GM19023 (cell line): ENCODE measurements at regions not wholly inside any gene's neighbourhood (a gene's known extent, or its start where the extent isn't known, plus 50 kb on each side); places are given as distances from the start of the nearest gene placed in this dataset.

Experiments
- ATAC-seq: cut with Tn5 transposase; IDR thresholded peaks from one replicate; pipeline ENCODE4 v1.9.1; 2021; ENCODE audit warnings: mild to moderate bottlenecking, moderate library complexity; ENCODE audit not compliant: unreplicated experiment

DNA sequence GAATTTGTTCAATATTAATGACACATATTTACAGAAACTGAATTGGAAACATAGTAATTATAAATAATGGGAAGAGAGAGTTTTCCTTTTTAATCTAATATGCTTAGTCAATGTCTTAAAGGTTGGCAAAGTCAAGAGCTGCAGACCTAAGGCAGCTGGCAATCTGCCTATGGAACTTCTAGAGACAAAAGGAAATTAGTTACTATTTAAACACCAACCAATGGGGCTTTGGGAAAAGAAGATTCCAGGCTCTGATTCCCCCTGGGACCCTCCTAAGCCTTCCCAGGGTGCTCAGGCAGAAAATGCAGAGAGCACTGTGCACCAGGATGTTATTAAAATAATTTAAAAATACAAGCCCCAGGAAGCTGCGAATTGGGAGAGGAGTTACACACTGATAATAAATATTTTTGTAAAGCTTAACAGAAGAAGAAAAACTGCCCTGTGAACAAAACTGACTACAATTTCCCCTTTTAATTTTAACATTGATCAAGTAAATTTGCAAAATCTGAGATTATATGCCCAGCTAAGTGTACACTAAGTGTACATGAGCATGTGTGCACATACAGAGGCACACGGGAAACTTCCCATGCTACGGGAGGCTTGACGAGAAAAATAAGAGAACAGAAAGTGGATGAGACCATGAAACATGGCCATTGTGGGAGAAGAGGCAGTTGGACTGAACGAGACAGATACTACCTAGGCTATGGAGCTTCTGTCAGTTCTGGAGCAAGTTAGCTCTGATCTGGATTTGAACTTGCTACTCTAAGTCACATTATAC, 77.4 kb upstream of the ADAMTS16 start:
- ATAC-seq = no peak

DNA sequence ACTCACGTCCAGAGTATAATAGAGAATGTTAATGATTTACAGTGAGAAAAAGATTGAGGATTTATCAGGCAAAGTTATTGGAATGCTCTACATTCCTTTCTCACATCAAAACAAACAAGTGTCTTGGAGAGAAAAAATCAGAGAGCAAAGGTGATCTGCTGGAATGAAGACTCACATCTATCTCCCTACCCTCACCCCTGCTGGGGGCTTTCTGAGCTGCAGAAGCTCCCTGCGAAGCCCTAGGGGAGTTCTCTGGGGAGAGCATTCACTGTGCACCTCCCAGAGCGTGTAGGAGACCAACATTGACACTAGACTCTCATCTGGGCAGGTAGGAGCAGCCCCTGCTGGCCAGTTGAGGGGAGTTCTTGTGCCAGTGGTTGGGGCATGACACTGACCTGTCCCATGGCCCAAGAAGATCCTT, 76.6 kb upstream of the ADAMTS16 start:
- peak; percentile 58 for ATAC-seq

DNA sequence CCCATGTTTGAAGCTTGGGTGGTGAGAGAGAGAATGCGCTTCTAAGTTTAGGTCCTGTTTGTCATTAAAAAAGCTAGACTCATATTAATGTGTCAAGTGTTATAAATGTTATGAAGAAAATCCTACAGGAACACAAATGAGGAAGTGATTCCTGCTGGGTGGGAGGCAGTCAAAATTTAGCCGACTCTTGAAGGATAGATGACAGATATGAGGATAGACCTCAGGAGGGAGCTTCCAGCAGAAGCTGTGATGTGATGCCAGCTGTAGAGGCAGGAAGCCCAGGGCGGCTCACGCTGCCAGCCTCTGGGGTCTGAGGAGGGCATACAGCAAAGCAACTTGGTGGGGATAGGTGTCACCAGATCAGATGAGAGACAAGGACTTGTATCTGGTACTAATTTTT, 74.7 kb upstream of the ADAMTS16 start:
- ATAC-seq = no peak

DNA sequence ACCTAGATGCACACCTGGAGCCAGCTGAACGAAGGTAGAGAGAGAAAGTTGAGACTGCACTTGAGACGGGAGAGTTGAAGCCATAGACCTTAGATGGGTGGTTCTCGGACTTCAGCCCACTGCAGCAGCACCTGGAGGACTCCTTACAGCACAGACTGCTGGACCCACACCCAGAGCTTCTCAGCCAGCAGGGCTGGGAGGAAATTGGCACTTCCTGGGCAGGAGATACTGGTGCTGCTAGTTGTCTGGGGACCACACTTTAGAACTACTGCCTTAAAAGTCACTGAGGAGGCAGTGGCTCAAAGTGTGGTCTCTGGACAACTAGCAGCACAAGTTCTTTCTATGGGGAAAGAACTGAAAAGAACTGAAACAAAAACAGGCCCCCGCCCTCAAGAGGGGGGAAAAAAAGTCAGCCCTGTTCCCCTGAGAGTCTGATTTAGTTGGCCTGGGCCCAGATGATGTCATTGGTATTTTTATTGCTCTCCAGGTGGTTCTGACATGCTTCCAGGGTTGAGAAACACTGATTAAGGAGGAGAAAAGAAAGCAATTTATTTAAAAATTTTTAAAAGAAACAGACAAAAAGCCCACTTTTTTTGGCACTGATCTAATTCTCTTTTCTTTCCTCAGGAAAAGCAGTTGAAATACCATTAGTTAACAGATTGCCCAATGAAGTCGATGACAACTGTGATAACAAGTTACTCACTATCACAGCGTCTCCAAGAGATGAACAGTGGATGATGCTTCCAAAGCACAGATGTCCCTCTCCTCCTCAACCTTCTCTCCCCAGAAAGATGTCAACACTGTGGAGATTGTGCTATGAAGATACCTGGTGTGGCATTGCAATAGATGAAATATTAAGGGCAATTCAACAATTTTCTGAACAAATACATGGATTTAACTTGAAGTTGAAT, 73.6 kb upstream of the ADAMTS16 start:
- peak; percentile 52 for ATAC-seq

DNA sequence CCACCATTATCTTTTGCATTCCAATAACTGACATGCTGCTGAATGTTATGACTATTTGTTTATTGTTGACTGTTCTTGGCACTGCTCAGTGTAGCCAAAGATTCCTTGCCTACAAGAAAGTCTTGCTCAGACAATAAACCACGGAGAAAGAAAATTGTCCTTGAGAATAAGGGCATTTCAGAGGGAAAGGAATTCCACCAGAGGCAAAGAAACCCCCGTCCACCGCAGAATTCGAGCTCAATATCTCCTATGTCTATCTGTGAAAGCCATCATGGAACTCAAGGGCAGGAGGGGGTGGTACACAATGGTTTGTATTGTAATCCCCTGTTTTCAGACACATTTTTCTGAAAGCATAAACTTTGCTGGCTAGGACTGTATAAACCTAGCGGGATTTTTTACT, 70.3 kb upstream of the ADAMTS16 start:
- ATAC-seq = no peak

DNA sequence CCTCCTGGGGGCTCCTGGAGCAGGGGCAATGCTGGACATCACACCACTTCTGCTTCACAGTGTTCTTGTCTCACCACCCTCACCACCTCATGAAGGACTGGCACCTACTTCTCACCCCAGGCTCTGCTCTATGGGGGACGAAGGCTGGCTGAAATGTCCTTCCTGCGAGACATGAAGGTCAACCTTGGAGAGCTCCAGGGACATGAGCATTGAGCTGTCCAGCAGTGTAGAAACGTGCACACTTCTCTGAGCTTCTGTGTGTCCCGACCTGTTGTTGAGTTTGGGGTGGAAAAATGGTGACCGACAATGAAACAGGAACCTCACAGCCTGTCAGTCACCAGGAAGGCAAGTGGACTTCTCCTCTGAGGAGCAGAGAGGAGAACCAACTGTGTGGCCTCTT, 68.6 kb upstream of the ADAMTS16 start:
- ATAC-seq = no peak

DNA sequence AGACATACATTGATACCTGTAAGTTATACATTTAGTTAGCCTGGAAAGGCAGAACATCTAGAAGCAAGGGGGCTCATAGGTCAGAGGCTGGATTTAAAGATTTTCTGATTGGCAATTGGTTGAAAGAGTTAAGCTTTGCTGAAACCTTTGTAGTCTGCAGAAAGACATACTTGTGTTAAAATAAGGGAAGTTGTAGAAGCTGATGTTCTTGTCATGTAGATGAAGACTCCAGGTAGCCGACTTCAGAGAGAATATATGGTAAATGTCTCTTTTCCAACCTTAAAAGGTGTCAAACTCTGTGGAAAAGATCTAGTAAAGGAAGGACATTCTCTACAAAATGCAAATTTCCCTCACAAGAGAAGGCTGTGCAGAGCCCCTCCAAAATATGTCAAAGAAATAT, 62.9 kb upstream of the ADAMTS16 start:
- no peak for ATAC-seq

DNA sequence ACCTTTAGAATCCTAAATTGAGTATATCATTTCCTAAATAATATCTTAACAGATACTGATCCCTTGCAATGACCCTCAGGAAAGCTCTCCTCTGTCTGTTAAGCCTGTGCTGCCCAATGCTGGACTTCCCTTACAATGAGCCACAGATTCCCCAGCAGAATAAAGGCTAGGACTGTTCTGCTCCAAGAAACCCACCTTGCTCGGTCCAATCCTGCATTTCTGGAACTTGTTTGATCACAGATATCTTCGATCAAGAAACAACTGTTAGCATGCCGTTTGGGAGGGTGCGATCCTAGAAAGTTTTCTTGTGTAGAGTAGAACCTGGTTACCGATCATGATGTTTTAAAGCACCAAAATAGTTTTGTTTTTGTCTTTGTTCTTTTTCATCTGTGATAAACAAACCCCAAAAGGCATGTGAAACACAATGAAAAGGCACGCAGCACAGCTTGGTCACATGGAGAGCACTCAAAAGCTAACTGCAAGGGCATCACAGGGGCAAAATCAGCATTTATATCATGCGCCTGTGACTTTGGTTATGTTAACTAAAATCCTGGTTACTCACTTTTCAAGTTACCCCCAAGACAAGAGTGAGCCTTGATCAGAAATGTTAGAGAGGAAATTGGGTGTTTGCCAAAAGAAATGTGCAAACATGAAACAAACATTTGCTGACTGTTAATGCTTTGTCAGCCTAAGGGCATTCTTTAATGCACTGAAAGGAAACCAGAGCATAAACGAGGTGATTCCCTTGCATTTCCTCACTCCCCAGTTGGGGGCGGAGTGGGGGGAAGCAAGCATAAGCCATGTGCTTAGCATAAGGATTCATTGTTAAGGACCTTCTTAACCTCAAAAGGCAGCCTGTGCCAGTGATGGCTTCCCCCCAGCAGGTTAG, 61.9 kb upstream of the ADAMTS16 start:
- no peak for ATAC-seq

DNA sequence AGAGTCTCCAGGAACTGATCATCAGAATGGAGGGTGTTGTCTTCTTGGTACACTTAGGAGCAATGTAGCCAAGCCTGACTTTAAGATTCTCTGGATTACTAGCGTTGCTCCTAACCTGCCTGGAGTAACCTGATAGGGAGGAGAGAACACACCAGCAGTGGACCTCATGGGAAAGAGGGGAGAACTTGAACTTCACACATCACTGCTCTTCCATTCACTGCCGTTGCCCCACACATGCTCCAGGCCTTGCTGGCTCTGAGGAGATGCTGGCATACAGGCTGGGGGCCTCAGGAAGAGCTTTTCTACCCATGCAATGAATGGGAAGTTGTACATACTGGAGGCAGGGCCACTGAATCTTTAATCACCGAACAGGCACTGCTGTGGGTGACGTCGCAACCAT, 60.3 kb upstream of the ADAMTS16 start:
- no peak for ATAC-seq

DNA sequence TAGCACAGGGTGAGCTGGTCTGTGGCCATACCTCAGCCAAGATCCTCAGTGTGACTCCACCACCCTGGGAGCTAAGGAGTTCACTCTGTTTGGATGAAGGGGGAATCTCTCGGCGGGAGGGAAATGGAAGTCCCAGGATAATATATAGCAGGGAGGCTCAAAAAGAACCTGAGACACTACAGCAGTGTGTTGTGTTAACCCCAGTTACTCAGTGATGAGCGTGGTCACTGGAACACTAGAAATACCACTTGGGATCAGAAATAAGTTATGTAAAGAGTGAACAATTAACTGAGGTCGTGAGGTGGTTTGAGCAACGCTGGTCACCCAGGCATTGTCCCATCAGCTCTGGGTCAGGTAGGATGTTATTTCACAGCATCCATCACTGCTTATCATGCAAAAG, 59.3 kb upstream of the ADAMTS16 start:
- no peak for ATAC-seq

DNA sequence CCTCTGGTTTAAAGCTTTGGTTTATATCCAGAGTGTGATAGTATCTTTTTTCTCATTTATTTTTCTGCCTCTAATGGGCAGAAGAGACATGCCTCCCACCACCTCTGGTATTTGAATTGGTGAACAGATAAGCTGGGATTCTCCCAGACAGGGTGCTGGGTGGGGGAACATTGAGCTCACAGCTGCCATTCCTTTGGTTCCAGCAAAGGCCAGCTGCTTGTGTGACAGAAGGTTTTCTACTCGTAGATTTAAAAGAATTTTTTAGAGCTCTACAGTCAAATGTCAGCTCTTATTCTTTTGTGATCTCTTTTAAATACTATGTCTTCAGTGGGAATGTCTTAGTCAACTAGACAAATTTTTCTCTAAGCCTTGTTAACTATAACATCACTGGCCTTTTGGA, 54.7 kb upstream of the ADAMTS16 start:
- ATAC-seq = no peak

DNA sequence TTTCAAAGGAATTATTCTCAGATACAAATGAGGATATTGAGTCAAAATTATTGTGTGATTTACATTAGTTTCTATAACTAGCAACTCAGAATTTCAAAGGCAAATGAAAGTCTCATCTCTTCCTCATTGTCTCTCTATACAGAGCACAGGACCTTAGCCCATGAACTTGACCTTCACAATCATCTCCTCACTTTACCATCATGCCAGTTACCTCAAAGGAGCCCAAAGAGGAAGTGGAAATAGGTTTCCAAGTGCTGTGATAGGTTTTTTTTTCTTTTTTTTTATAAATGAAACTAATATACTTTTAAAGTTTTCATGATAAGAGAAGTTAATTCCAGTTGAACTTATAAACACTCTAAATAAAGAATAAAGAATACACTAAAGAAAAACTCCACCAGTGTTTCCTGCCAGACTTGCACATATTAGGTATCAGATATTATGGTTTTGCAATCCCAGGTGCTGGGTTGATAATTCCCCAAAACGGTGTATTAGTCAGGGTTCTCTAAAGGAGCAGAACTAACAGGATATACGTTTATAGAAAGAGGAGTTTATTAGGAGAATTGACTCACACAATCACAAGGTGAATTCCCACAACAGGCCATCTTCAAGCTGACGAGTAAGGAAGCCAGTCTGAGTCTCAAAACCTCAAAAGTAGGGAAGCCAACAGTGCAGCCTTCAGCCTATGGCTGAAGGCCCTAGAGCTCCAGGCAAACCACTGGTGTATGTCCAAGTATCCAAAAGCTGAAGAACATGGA, 50.1 kb upstream of the ADAMTS16 start:
- ATAC-seq = no peak
